Astrocyte of the cerebellum (primary cell): ENCODE measurements at regions not wholly inside any gene's neighbourhood (a gene's known extent, or its start where the extent isn't known, plus 50 kb on each side); places are given as distances from the start of the nearest gene placed in this dataset.

Experiments used
- DNase-seq: peaks from one replicate; pipeline ENCODE4 v3.0.0-alpha.2; 2011; ENCODE audit warnings: low read depth
- H3K4me3 ChIP-seq: 2 replicates; pipeline ENCODE4 v1.5.1; 2011; ENCODE audit warnings: mild to moderate bottlenecking, low read depth, low read length, moderate library complexity
- CTCF ChIP-seq: IDR thresholded peaks from 2 replicates; pipeline ENCODE4 v1.5.1; 2012; ENCODE audit warnings: low read length, low read depth, moderate library complexity, mild to moderate bottlenecking; ENCODE audit errors: missing control alignments
- in situ Hi-C: cut with HindIII; loops from 2 replicates; pipeline ENCODE4 v1.10.0; 2017; ENCODE audit warnings: low sequenced_read_pairs

- no peak overlapping the region for H3K4me3 ChIP-seq
- peak; percentile 40 for DNase-seq
- in situ Hi-C loops, result no loop called here
- no peak for TF ChIP-seq CTCF
Observed at GRCh38 chr9:80049096-80049782, 477.5 kb downstream of the TLE4 start.

GRCh38 chr9:80046481-80046880 lies 474.7 kb downstream of the TLE4 start:
- no peak overlapping the region for H3K4me3 ChIP-seq
- in situ Hi-C loops, result no loop called here
- no peak for TF ChIP-seq CTCF
- no peak for DNase-seq

GRCh38 chr9:80041821-80042220 lies 470.1 kb downstream of the TLE4 start:
- TF ChIP-seq CTCF, result no peak
- no peak for DNase-seq

GRCh38 chr9:80040457-80040856 lies 468.7 kb downstream of the TLE4 start:
- no peak overlapping the region for H3K4me3 ChIP-seq
- in situ Hi-C loops, result no loop called here
- no peak for TF ChIP-seq CTCF
- DNase-seq, result no peak

More at GRCh38 chr9:80041821-80042220, 470.1 kb downstream of the TLE4 start:
- in situ Hi-C loops, result no loop called here
- no peak overlapping the region for H3K4me3 ChIP-seq

- no peak overlapping the region for H3K4me3 ChIP-seq
- TF ChIP-seq CTCF, result no peak
- in situ Hi-C loops, result no loop called here
- DNase-seq, result peak; percentile 92
Observed at GRCh38 chr9:80030801-80031200, 459.0 kb downstream of the TLE4 start.

- TF ChIP-seq CTCF, result no peak
- DNase-seq, result peak; percentile 18
- H3K4me3 ChIP-seq, result no peak overlapping the region
- in situ Hi-C loops, result no loop called here
Observed at GRCh38 chr9:80028501-80028900, 456.7 kb downstream of the TLE4 start.
